ENCODE measurements at regions not wholly inside any gene's neighbourhood (a gene's known extent, or its start where the extent isn't known, plus 50 kb on each side); places are given as distances from the start of the nearest gene placed in this dataset.

DNA sequence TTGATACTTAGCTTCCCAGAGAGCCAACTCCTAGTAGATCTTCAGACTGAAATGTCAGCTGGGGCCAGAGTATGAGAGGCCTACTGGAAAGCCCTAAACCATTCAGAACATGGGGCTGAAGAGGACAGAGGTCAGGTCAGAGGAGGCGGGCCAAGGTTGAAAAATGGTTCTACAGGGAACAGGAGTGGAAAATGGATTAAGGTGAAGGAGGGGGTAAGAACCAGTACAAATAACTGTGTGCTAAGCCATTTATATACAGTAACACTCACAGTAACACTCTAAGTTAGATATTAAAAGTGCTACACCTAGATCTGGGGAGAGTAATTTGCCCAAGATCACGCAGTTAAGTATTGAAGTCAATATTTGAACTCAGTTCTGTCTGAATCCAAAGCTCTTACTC lies 313.2 kb upstream of the MAP3K7 start:
- Histone ChIP-seq H3K4me2 (ENCODE audit: low read length) (no peak overlapping the region), H3K27ac (ENCODE audit: low read length) (no peak overlapping the region), H3K36me3 (ENCODE audit: insufficient read depth, low read length) (no peaks in the 10 kb centered on the region), H3K4me3 (ENCODE audit: low read length) (no peak overlapping the region), H3F3A (ENCODE audit: insufficient read depth, low read length, poor library complexity, severe bottlenecking) (no peaks in the 10 kb centered on the region), H3K9ac (ENCODE audit: low read length) (no peak overlapping the region), H3K9me3 (ENCODE audit: low read length) (no peaks in the 10 kb centered on the region), H4K20me1 (ENCODE audit: insufficient read depth) (no peaks in the 10 kb centered on the region), H3K79me2 (replicated peaks; ENCODE audit: insufficient read depth, low read length) (no peaks in the 10 kb centered on the region), H2AFZ (ENCODE audit: low read depth, low read length) (no peak overlapping the region), H3K9me2 (ENCODE audit: insufficient read depth, low read length) (no peaks in the 10 kb centered on the region), H3K27me3 (ENCODE audit: insufficient read depth, low read depth, low read length) (no peaks in the 10 kb centered on the region)
- TF ChIP-seq SMC3 (conservative IDR thresholded peaks at IDR 0.05; ENCODE audit: poor library complexity) (no peak), RAD21 (conservative IDR thresholded peaks at IDR 0.05) (no peak), EZH2 (IDR thresholded peaks at IDR 0.05; ENCODE audit: borderline replicate concordance, insufficient read depth, low read length, poor library complexity, severe bottlenecking) (no peak), POLR2AphosphoS5 (IDR thresholded peaks at IDR 0.05) (no peak), EP300 (conservative IDR thresholded peaks at IDR 0.05; ENCODE audit: poor library complexity, severe bottlenecking) (no peak), TAF1 (IDR thresholded peaks at IDR 0.05; ENCODE audit: low read depth) (no peak), MXI1 (conservative IDR thresholded peaks at IDR 0.05; ENCODE audit: poor library complexity, severe bottlenecking) (no peak)
- TF ChIP-seq, protein P1, sequence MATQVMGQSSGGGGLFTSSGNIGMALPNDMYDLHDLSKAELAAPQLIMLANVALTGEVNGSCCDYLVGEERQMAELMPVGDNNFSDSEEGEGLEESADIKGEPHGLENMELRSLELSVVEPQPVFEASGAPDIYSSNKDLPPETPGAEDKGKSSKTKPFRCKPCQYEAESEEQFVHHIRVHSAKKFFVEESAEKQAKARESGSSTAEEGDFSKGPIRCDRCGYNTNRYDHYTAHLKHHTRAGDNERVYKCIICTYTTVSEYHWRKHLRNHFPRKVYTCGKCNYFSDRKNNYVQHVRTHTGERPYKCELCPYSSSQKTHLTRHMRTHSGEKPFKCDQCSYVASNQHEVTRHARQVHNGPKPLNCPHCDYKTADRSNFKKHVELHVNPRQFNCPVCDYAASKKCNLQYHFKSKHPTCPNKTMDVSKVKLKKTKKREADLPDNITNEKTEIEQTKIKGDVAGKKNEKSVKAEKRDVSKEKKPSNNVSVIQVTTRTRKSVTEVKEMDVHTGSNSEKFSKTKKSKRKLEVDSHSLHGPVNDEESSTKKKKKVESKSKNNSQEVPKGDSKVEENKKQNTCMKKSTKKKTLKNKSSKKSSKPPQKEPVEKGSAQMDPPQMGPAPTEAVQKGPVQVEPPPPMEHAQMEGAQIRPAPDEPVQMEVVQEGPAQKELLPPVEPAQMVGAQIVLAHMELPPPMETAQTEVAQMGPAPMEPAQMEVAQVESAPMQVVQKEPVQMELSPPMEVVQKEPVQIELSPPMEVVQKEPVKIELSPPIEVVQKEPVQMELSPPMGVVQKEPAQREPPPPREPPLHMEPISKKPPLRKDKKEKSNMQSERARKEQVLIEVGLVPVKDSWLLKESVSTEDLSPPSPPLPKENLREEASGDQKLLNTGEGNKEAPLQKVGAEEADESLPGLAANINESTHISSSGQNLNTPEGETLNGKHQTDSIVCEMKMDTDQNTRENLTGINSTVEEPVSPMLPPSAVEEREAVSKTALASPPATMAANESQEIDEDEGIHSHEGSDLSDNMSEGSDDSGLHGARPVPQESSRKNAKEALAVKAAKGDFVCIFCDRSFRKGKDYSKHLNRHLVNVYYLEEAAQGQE (IDR thresholded peaks at IDR 0.05; ENCODE audit: borderline replicate concordance) = no peak
- TF ChIP-seq, protein P2, sequence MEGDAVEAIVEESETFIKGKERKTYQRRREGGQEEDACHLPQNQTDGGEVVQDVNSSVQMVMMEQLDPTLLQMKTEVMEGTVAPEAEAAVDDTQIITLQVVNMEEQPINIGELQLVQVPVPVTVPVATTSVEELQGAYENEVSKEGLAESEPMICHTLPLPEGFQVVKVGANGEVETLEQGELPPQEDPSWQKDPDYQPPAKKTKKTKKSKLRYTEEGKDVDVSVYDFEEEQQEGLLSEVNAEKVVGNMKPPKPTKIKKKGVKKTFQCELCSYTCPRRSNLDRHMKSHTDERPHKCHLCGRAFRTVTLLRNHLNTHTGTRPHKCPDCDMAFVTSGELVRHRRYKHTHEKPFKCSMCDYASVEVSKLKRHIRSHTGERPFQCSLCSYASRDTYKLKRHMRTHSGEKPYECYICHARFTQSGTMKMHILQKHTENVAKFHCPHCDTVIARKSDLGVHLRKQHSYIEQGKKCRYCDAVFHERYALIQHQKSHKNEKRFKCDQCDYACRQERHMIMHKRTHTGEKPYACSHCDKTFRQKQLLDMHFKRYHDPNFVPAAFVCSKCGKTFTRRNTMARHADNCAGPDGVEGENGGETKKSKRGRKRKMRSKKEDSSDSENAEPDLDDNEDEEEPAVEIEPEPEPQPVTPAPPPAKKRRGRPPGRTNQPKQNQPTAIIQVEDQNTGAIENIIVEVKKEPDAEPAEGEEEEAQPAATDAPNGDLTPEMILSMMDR (IDR thresholded peaks at IDR 0.05; ENCODE audit: poor library complexity, severe bottlenecking) = no peak

DNA sequence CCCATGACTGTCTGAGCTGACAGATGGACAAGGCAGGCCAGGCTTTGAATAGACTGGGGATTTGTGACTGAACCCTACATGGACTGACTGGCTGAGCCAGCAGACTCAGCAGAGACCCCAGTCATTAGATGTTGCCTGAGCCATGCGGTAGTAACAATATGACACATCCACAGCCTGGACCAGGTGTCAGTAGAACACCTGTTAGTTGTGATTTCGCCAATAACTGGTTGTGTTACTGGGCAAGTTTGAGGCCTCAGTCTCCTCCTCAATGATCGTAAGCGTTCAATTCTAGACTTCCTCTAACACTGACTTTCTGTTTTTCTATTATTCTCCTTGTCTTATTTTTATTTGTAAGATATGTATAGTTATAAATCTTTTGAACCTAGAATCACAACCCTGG lies 311.9 kb upstream of the MAP3K7 start:
- no peak overlapping the region for H3K4me2 ChIP-seq (ENCODE audit: low read length)
- H3K27ac ChIP-seq (ENCODE audit: low read length) = no peak overlapping the region
- no peaks in the 10 kb centered on the region for H3K79me2 ChIP-seq (replicated peaks; ENCODE audit: insufficient read depth, low read length)
- no peaks in the 10 kb centered on the region for H3K27me3 ChIP-seq (ENCODE audit: insufficient read depth, low read depth, low read length)
- H3F3A ChIP-seq (ENCODE audit: insufficient read depth, low read length, poor library complexity, severe bottlenecking) = no peaks in the 10 kb centered on the region
- no peak overlapping the region for H2AFZ ChIP-seq (ENCODE audit: low read depth, low read length)
- H3K9ac ChIP-seq (ENCODE audit: low read length) = no peak overlapping the region
- no peaks in the 10 kb centered on the region for H3K36me3 ChIP-seq (ENCODE audit: insufficient read depth, low read length)
- no peaks in the 10 kb centered on the region for H4K20me1 ChIP-seq (ENCODE audit: insufficient read depth)
- H3K9me2 ChIP-seq (ENCODE audit: insufficient read depth, low read length) = no peaks in the 10 kb centered on the region
- no peak overlapping the region for H3K4me3 ChIP-seq (ENCODE audit: low read length)
- TF ChIP-seq SMC3 (conservative IDR thresholded peaks at IDR 0.05; ENCODE audit: poor library complexity) = no peak
- no peaks in the 10 kb centered on the region for H3K9me3 ChIP-seq (ENCODE audit: low read length)

DNA sequence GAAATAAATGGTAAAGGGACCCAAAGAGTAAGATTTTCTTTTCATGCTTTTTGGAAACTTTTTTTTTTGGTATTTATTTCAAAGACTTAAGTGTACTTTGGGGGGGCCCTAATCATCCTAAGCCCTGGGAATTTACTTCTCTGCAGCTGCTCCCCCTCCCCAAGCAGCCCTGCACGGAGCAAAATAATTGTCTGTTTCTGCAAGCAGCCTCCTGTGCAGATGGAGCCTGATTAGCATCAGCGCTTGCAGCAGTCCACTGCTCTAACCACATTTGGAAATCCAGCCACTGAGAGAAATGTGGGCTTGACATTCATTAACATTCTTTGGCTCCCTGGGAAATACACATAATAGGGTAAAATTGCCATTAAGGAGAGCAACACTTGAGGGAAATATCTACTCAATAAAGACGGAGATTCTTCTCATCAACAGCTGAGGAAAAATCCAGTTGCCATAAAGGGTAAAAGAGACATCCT lies 309.2 kb upstream of the MAP3K7 start:
- Histone ChIP-seq H4K20me1 (ENCODE audit: insufficient read depth) (no peaks in the 10 kb centered on the region), H3K36me3 (ENCODE audit: insufficient read depth, low read length) (no peaks in the 10 kb centered on the region), H2AFZ (ENCODE audit: low read depth, low read length) (no peak overlapping the region), H3K9ac (ENCODE audit: low read length) (no peak overlapping the region), H3K27me3 (ENCODE audit: insufficient read depth, low read depth, low read length) (no peaks in the 10 kb centered on the region), H3K79me2 (replicated peaks; ENCODE audit: insufficient read depth, low read length) (no peaks in the 10 kb centered on the region), H3K9me2 (ENCODE audit: insufficient read depth, low read length) (no peaks in the 10 kb centered on the region), H3K9me3 (ENCODE audit: low read length) (no peaks in the 10 kb centered on the region), H3K4me2 (ENCODE audit: low read length) (no peak overlapping the region), H3K4me3 (ENCODE audit: low read length) (no peak overlapping the region), H3F3A (ENCODE audit: insufficient read depth, low read length, poor library complexity, severe bottlenecking) (no peaks in the 10 kb centered on the region), H3K27ac (ENCODE audit: low read length) (peak overlapping the region; percentile 27)
- TF ChIP-seq, protein P1 (IDR thresholded peaks at IDR 0.05; ENCODE audit: borderline replicate concordance) = no peak
- no peak for TF ChIP-seq MXI1 (conservative IDR thresholded peaks at IDR 0.05; ENCODE audit: poor library complexity, severe bottlenecking)
- TF ChIP-seq SMC3 (conservative IDR thresholded peaks at IDR 0.05; ENCODE audit: poor library complexity) = no peak
- TF ChIP-seq, protein P2 (IDR thresholded peaks at IDR 0.05; ENCODE audit: poor library complexity, severe bottlenecking) = no peak
- TF ChIP-seq EZH2 (IDR thresholded peaks at IDR 0.05; ENCODE audit: borderline replicate concordance, insufficient read depth, low read length, poor library complexity, severe bottlenecking) = no peak
- no peak for TF ChIP-seq EP300 (conservative IDR thresholded peaks at IDR 0.05; ENCODE audit: poor library complexity, severe bottlenecking)
- TF ChIP-seq RAD21 (conservative IDR thresholded peaks at IDR 0.05) = no peak
- TF ChIP-seq TAF1 (IDR thresholded peaks at IDR 0.05; ENCODE audit: low read depth) = no peak
- no peak for TF ChIP-seq POLR2AphosphoS5 (IDR thresholded peaks at IDR 0.05)
